Caki2 (cell line): ENCODE measurements at regions not wholly inside any gene's neighbourhood (a gene's known extent, or its start where the extent isn't known, plus 50 kb on each side); places are given as distances from the start of the nearest gene placed in this dataset.

ENCODE experiments used
- DNase-seq: peaks from one replicate; pipeline ENCODE4 v3.0.0-alpha.2; 2015; ENCODE audit warnings: low read depth
- in situ Hi-C: cut with HindIII; loops from 2 replicates; pipeline ENCODE4 v1.10.0; 2016; ENCODE audit warnings: low sequenced_read_pairs, low pct_unique_long_range_greater_than_20kb, mixed read lengths

GRCh38 chr6:21402368-21402767, 191.2 kb upstream of the SOX4 start:
- DNase-seq, result no peak
- in situ Hi-C loops, result no loop called here

DNA sequence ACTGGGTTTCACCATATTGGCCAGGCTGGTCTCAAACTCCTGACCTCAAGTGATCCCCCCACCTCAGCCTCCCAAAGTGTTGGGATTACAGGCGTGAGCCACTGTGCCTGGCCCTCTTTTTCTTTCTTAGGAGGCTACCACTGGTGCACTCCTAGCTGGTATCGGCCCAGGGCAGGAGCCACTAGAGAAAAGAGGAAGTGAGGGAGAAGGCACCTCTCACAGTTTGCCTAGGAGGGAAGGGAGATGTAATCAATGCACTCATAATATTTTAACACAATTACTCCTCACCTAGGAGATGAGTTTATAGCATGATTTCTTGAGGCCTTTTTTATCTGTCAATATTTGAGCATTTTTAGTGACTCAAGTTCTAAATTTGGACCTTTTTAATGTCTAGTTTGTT, 189.0 kb upstream of the SOX4 start:
- DNase-seq, result no peak
- in situ Hi-C loops, result no loop called here

GRCh38 chr6:21406316-21406715, 187.2 kb upstream of the SOX4 start:
- in situ Hi-C loops, result no loop called here
- DNase-seq, result no peak

DNA sequence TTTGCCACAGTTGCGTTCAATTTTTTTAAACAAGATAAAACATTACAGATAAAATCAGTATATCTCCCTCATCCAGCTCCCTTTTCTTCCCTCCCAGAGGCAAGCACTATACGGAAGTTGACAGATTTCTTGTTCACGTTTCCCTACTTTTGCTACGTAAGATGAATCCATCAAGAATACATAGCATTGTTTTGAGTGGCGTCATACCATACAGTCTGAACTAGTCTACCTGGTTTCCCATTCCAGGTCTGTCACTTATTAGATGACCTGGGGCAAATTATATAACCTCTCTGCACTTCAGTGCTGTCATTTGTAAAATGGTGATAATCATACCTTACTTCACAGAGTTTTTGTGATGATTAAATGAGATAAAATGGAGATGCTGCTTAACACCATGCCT, 184.3 kb upstream of the SOX4 start:
- in situ Hi-C loops, result no loop called here
- no peak for DNase-seq

GRCh38 chr6:21413428-21413827, 180.1 kb upstream of the SOX4 start:
- in situ Hi-C loops, result no loop called here
- DNase-seq, result no peak

DNA sequence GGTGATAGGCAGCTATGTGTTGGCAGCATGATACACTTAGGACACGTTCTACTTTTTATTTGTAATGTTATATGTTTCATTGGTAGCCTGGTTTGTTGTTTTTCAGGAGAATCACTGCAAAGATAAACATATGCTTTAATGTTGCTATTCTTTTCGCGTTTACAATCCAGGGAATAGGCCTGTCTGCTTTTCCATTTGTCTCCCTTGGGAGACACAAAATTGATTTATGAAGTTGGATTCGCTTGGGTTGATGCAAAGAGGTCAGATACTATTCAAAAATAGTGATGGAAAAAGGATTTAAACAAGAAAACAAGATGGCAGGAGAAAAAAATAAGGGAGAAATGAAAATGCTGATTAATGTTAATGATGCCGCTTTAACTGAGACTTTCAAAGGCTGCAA, 179.5 kb upstream of the SOX4 start:
- no peak for DNase-seq
- in situ Hi-C loops, result no loop called here

DNA sequence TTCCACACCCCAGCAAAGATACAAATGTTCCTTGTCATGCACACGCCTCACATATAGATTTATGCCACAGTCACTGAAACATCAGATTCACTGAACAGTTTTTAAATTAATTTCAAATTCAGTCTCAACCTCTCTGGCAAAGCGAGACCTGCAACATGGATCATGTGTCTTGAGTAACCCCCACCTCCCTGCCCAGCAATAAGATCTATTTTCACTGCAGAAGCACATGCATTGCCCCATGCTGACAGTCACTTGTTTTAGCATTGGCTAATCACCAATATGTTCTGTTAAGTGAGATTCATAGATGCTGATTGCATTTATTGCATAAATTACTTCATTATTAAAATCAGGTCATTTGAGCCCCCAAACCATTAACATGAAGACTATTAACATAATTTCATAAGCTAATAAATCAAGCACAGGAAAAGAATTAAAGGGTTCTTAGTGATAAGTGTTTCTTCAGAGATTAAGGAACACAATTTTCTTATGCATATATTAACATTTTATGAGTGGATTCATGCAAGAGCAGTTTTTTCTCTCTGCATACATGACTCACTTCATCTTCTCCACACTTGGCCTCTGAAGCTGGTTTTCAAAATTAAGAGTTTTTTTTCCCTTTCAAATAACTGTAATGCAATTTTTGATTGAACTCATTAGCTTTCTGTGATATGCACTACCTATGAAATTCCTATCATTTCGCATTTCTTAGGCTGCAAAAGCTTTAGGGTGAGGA, 173.2 kb upstream of the SOX4 start:
- in situ Hi-C loops, result no loop called here
- DNase-seq, result no peak

GRCh38 chr6:21420926-21421325, 172.6 kb upstream of the SOX4 start:
- in situ Hi-C loops, result no loop called here
- no peak for DNase-seq

DNA sequence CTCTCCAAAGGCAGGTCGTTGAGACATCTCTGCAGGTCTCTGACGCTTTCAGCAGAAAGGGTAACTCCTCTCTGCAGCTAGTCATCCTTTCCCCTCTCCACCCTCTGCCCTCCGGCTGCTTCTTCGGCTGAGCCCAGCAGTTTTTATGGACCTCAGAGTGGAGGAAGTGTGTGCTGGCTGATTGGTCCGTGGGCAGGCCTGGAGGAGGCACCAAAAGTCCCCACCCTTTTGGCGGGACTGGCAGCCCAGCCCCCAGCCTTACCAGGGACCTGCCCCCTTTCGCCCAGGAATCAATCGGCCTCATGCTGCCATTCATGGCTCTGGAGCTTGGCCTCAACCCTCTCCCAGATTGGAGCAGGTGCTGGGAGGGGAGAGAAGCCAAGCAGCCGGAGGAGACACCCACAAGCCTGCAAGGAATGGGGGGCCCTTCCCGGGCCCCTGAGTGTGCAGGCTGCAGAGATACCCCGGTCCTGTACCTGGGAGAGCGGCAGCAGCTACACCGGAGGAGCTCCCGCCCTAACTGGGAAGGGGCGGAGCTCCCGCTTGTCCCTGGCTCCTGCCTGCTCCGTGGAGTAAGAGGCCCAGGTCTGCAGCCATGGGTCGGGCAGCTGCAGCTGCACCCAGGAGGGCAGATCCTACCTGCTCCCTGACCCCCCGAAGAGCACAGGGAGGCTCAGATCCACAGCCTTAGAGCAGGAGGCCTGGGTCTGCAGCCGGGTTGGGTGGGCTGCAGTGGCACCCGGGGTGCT, 170.3 kb upstream of the SOX4 start:
- no peak for DNase-seq
- in situ Hi-C loops, result no loop called here

DNA sequence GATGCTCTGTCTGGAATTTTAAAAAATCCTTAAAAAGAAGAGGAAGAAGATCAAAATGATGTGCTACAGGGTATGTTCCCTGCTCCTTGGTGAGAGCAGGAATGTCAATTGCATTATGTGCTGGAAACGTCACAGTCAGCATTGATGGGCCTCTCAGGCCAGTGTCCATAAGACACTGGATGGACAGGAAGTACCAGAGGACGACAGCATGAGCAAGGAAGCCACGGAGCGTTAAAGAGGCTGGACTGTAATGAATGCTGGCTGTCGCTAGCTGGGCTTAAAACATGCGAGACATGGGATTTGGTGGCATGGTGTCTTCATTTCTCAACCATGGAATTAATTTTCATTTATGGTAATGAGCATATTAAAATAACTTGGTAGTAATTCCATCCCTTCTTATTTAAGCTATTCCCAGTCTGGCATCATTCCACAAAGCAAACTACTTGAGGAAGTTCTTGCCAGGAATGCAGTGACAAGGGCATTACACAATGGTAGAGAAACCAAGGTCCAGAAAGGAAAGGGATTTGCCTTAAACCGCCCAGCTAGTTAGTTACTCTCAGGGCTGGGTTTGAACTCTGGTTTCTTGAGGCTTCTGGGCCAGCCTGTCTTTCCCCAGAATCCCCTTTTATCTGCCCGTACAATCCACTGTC, 166.6 kb upstream of the SOX4 start:
- no peak for DNase-seq
- in situ Hi-C loops, result no loop called here

DNA sequence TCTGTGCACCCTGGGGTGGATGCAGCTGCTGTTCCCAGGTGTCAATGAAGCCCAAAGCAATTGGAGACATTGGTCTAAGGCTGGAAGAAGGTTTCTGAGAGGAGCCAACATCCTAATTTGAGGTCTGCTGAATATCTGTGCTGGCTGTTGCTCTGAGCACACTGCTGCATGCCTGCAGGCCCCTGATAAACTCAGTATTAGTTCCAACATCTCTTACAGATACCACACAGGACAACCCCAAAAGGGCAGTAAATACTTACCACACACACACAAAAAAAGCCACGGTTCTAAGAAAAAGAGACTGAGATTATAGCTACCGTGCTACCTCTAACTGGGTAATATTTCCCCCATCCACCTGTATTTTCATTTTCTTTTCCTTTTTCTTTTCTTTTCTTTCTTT, 164.3 kb upstream of the SOX4 start:
- no peak for DNase-seq
- in situ Hi-C loops, result no loop called here

- in situ Hi-C loops, result no loop called here
- no peak for DNase-seq
These were observed 162.0 kb upstream of the SOX4 start for GRCh38 chr6:21431526-21431925.

GRCh38 chr6:21436625-21437024, 156.9 kb upstream of the SOX4 start:
- in situ Hi-C loops, result no loop called here
- DNase-seq, result no peak

DNA sequence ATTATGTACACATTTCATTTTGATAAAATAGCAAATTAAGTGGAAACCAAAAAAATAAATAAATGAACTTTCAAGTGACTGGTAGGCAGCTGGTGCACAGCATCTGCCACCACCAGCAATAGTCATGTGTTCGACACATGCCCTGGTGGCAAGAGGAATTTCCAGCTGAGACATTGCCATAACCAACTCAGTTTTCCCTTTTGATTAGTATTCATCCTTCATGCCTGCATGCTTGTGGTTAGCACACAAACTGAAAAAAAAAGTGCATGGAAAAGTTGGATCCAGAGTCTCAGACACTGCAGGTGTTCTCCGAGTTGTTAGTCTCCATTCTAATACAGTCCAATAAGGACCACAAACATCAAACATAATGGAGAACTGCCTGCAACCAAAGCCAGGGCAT, 156.0 kb upstream of the SOX4 start:
- in situ Hi-C loops, result no loop called here
- no peak for DNase-seq

- in situ Hi-C loops, result no loop called here
- DNase-seq, result no peak
These were observed 155.1 kb upstream of the SOX4 start for GRCh38 chr6:21438237-21438985.

DNA sequence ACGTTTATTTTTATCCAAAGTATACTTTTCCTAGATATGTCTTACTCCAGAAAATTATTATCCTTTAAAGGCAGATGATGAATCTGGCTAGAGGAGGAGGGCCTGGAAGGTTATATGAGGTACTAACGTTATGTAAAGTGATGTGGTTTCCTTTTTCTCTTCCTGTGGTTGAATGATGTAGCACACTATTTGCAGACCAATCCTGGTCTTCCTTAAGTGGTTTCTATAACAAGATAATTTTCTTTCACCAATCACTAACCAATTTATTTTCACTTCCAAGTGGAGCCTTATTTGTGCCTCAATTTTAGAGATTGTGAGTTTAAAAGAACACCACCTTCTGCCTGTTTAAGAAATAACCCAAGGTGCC, 154.6 kb upstream of the SOX4 start:
- in situ Hi-C loops, result no loop called here
- no peak for DNase-seq

GRCh38 chr6:21441386-21441785, 152.2 kb upstream of the SOX4 start:
- no peak for DNase-seq
- in situ Hi-C loops, result no loop called here

DNA sequence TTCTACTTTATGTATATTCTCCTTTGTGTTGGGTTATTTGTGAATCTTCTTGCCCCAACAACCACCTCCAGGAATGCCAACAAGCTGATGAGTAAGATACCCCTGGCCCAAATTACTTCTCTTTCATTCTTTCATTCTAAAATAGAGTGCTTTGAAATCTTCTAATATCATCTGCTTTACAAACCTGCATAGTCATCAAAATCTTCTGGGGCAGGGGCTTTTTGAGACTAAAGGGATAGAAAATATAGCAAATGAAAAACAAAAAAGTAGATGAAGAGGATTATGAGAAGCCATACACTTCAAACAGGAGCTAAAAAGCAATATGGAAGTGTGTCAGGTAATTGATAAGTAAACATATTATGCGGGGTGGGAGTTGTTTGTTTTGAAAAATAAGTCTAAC, 150.7 kb upstream of the SOX4 start:
- DNase-seq, result no peak
- in situ Hi-C loops, result no loop called here

GRCh38 chr6:21444711-21445260, 148.8 kb upstream of the SOX4 start:
- in situ Hi-C loops, result no loop called here
- no peak for DNase-seq
